Glomerular visceral epithelial cell (primary cell): ENCODE measurements at regions not wholly inside any gene's neighbourhood (a gene's known extent, or its start where the extent isn't known, plus 50 kb on each side); places are given as distances from the start of the nearest gene placed in this dataset.
A peak's percentile ranks its signal among the peaks of the same experiment; 100 is the strongest.

Experiments
- DNase-seq: peaks from one replicate; pipeline ENCODE4 v3.0.0-alpha.2; 2016; ENCODE audit errors: extremely low spot score

DNA sequence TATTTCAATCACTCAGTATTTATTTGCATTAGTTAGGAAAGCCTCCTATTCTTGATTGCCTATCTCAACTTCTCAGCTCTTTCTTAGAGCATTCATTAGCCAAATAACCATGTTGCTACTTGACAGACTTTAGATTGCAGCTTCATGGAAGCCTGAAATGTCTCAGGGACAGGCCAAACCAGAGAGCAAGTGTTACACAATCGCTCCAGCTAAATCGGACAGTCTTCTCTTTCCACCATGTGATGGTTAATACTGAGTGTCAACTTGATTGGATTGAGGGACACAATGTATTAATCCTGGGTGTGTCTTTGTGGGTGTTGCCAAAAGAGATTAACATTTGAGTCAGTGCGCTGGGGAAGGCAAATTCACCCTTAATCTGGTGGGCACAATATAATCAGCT, 106.5 kb upstream of the DRD2 start:
- no peak for DNase-seq

DNA sequence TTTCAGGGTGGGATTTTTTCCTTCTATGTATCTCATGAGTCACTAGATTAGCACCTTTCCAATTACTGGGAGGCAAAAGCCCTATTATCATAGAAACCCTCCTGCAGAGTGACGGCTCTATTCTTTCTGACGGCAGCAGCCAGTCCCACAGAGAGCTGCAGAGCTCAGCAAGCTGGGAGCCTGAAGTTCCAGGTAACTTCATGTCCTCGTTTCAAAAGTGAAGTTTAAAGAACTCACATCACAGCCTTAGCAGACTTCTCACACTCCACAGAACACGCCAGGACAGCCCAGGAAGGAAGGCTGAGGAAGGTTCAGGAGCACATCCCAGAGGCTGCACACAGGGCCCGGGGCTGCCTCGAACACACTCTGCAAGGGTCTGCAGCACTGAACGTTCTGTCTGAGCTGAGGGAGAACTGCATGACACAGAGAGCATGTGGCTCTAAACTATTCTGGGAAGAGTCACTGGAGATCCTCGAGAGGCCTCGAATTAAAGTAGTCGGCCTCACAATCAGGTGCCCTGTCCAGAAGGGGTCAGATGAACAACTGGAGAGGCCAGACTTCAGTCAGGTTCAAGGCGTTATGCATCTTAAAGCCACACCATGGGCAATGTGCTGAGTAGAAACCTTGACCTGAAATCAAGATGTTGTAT, 104.2 kb upstream of the DRD2 start:
- no peak for DNase-seq

DNA sequence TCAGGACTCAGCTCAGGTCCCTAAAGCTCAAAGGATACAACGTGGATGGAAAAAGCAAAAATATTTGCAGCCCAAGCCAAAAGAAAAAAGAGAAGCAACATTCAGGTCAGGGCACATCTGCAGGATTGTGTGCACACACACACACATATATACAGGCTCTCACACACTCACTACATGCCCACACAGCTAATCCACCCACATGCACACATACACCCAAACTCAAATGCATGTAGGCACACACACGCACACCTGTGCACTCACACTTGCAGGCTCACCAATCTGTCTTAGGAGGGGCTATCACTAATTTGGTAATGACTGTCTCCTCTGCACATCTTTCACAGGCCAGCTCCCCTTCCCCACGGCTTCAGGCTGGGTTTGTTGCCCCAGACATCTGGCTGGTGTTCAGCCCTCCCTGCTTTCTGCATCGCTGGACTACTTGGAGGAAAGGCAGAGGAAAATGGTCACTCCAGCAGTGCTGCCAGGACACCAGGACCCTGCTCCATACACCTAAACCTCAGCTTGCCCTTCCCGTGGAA, 103.6 kb upstream of the DRD2 start:
- DNase-seq: no peak

DNA sequence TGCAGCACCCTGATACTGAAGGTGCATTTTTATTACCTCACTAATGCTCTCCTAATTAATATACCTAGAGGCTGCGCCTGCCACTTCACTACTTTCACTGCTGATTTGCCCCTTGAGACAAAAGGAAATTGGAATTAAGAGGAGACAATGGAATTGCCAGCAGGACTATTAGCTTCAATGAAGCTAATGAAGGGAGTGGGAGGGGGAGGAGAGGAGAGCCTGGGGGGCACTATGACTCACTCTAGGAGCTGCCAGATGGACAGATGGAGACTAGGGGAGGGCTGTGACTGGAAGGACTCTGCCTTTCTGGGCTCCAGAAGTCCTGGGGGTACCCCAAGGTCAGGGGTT, 102.8 kb upstream of the DRD2 start:
- no peak for DNase-seq

DNA sequence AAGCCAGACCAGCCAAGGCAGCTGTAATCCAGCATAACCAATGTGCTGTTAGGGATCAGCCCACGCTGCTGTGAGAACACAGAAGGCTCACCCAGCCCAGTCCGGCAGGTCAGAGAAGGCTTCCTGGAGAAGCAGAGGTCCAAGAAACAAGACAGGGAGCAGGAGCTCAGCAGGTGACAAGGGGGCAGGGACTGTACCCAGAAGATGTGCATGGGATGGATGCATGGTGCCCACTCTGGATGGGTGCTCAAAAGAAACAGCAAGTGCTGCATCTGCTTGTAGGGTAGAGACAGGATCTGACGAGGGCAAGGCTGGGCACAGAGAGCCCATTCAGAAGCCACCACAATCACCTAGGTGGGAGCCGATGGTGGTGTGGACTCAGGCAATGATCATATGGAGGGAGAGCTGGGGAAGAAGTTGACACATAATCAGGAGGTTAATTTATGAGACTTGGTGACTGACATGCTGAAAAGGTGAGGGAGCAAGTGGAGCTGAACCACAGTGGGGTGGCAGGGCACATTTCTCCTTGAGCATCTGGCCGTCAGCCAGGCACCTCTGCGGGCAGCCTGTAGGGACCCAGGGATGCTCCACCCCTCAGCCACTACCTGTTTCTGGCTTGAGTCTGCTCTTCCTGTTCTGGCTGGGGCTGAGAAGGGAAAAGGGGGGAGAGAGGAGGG, 102.3 kb upstream of the DRD2 start:
- DNase-seq: peak; percentile 36

DNA sequence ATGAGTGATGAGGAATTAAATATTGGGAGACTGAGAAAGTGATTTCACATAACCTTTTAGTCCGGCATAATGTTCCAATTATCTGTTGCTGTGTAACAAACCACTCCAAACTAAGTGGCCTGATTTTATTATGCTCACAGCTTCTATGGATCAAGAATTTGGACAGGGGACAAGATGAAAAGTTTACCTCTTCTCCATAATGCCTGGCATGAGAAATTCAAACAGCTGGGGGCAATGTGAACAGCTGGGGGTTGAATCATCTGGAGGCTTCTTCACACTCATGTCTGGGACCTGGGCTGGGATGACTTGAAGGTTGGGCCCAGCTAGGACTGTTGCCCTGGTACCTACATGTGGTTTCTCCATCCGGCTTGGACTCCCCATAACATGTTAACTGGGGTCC, 99.4 kb upstream of the DRD2 start:
- no peak for DNase-seq

DNA sequence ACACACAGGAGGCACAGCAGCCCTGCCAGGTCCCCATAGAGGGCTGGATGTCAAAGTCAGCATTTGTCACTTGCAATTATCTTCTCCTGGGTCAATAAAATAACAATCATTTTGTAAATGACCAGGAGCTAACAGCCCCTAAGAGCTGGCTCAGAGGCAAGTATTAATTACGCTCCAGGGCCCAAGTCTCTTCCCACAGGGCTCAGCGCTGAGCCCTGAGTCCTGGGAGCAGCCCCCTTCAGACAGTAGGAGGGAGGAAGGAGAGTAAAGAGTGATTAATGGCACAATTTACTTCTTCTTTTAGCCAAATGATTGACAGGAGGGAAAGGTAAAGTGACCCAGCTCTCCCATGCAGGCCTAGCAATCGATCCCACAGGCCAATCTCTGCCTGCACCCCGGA, 99.0 kb upstream of the DRD2 start:
- DNase-seq: no peak

DNA sequence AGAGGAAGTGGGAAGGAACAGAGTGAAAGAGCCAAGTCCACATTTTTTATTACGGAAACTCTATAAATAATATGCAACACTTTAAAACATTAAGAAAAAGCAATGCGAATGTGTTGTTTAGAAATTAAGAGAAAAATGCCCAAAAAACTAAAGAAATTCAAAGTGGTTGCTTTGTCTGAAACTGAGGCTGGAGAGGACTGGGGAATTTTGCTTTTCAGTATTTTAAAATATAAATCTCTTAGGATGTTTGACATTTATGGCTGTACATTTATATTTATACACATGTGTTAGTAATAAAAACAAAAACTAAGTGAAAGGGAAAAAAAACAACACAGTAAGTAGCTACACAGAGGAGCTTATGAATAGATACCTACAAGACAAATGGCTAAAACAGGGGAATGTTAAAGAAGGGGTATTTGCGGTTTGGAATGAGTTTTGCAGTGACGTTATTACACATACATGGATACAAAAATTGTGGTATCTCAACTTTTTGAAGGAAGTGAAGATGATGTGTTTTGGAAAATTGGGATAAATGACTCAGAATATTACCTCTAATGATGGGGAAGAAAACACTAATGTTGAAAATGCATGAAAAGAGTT, 97.0 kb upstream of the DRD2 start:
- DNase-seq: no peak

DNA sequence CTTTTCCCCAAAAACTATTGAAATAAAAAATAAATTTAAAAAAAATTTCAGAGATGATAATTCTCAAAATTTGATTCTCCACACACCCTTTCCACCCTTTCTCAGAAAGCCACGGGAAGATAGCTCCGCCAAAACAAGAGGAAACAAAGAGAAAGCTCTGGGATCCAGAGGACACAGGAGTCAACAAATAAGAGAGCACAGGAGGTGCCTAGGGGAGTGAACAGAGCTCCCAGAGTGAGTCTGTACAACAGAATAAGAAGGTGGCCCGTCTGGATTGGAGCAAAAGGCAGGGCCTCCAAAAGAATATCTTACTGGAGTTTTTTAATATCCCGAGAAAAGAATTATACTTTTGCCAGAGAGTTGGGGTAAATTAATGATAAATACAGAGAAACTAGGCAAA, 96.3 kb upstream of the DRD2 start:
- DNase-seq: no peak

DNA sequence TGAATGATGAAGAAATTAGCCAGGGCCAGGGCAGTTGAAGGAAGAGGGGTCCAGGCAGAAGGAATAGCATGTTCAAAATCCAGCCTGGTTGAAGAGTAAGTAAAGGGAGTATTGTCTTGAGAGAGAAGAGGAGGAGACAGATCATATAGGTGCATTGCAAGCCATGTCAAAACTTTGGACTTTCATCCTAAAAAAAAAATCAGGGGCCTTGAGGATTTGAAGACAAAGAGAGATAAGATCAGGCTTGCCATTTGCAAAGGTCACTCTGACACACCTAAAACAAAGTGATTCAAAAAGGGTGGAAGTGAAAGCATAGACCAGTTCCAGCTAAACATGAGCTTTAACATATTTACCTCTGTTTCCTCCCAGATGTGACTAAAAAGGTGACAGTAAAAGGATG, 95.7 kb upstream of the DRD2 start:
- DNase-seq: no peak

DNA sequence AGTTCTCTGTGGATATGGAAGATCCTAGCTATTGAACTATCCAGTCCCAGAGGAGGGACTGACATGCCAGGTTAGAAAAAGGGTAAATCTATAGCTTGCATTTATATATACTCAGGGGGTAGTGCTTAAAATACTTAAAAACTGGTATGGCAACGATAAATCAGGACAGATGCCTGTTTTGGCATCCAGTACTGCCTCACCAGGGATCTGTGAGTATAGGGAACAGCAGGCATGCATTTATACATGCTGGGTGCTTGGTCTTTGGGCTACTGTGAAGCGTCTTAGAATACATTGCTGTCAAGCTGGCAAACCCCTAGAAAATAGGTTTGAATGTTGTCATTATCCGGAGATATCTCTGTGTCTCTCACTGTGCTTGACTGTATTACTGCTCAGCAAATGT, 94.2 kb upstream of the DRD2 start:
- no peak for DNase-seq

DNA sequence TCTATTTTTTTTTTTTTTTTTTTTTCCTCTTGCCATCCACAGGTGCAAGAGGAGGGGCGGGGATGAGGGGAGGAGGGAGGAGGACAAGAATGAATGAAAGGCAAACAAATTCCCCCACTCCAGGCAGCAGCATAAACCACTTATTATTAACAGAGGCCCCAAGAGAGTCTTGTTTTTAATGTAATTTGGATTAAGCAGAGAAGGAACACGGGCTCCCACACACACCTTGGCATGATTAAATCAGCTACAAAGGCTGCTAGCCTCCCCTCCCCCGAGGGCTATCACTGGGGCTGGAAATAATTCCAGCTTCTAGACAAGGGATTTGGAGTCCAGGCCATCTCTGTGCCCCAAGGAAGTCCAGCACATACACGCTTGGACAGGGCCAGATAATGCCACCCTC, 93.4 kb upstream of the DRD2 start:
- no peak for DNase-seq

DNA sequence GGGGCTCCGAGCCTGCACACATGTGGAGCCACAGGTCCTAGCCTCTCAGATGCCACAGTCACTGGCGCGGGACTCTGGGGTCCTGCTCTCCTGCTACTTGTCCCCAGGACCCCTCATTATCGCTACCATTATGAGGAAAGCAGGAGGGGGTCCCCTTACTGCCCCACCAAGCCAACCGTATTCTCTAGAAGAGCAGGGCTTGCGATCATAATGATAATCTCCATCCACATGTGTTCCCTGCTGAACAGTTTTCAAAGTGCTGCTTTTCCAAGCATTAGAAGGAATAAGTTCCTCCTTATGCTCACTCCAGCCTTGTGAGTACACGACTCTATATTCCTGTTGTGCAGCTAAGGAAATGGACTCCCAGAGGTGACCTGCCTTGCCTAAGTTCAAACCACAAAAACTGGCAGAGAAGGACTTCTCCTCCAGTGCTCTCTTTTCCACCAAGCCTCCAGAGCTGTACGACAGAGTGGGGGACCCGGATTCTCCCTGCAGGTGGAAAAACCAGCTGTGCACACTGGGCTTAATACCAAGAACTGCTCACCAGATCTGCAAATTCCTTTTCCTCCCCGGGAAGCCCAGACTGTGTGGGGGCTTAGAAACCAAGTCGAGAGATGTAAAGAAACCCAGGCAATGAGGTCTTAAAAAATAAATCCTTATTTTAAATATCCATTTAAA, 92.8 kb upstream of the DRD2 start:
- no peak for DNase-seq

DNA sequence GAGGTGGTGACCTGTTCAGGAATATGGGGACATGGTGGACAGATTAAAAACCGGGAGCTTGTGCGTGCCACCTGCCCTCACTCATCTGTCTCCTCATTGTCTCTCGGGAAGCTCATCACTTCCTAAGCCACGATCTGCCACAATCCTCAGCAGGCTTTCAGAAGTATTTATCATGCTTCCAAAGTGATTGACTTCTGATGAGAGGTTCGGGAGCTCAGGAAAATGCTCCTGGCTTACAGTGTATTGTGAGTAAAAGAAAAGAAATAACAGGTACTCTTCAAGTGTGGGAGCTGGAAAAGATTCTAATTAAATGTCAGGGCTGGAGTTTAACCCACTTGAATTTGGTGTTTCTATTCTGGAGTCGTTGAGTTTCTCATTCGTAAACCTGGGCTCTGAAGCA, 91.9 kb upstream of the DRD2 start:
- DNase-seq: no peak

DNA sequence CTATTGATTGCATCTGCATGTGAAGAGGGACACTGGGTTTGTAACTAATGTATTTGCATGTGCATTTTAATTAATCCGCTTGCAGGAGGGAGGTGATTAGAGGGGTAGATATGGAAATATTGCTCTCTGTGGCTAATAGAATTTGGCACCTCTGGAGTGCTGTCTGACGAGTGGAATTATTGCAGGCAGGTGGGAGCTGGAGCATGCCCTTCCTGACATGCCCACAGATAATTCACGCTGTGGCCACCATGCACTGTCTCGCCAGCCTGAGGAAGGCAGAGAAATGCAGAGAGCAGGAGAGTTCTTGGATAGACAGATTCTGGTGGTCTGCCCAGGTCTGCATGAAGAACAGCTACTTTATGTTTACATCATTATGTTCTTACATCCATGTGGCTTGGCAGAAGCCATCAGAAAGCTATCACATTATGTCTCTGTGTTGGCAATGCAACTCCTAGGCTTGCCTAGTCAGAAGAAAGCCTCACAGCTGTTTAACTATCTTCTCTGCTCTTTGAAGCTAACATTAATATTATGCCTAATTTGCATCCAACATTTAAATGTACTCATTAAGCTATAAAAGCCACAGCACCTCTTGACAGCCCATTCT, 89.4 kb upstream of the DRD2 start:
- DNase-seq: no peak

DNA sequence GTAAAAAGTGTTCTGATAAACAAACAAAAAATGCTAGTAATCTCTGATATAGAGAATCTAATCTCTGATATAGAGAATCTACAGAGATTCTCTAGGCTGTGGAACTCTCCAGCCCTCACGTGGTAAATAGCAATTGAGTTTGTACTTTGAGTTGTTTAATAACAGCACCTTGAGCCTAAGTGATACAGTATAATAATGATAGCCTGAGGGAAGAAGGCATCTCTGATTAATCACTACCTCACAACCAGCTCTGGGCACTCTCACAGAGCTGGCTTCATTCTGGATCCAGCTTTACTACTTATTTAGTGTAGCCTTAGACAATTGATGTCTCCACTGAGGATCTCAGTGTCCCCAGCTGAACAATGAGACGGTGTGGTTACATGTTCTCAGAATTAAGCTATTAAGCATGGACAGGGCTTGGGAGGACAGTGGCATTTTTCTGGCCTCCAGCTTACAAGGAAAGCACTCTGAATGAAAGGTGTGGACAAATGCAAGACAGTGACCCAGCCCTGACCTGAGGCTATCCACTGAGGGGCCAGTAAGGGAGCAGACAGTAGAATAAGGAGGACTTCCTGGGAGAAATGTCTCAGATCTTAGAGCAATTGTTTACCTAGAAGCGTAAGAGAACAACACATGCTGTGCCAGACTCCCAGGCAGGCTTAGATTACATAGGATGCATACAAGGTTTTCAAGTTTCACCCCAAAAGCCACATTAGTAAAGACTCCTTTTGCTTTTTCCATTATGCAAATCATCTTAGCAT, 88.7 kb upstream of the DRD2 start:
- no peak for DNase-seq

DNA sequence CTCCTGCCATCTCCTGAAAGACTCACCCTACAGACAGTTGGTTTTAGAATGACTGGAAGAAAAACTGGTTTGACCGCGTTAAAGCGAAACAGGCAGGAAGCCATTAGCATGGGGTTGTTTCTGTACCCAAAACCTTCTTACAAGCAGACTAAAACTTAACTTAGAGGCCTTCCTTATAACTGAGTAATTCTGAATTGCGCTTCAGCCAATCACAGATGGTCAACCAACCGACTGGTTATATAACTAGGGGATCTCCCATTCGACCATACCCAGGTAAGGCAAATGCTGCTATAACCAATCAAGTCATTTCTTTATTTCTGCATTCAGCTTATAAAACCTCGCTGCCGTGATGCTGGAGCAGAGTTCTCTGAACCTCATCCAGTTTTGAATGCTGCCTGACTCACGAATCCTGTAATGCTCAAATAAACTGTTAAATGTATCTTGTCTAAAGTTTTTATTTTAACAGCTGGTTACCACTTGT, 87.8 kb upstream of the DRD2 start:
- DNase-seq: no peak

DNA sequence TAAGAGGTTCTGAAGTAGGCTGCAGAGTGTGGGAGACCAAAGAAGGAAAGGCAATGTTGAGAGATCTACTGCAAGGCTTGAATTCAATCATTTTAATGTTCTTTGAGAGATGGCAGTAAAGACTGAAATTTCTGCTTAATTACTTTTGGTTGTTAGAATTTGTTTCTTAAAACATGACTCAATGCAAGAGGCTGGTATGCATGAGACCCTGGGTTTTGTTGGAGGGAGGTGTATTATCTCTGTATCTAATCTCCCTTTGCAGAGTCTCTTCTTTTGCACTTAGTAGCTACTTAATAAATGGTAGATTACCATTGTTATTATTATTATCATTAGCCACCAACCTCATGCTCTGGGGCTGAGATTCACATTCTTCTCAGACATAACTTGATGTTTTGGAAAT, 87.4 kb upstream of the DRD2 start:
- DNase-seq: no peak

DNA sequence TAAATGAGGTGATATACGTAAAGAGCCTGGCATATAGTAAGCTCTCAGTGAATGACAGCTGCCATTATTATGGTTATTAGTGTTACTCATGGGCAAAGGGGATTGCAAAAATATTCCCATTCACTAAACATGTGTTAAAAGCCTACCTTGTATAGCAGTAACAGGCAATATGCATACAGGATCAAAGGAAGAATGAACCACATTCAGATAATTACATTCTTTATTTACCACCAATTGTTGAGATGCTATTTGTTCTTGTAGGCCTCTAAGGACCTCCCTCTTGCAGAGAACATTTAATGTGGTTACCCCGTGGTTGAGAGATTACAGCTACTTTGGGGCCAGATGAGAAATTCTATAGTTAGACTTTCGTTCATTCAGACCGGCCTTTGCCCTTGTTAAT, 82.7 kb upstream of the DRD2 start:
- no peak for DNase-seq

DNA sequence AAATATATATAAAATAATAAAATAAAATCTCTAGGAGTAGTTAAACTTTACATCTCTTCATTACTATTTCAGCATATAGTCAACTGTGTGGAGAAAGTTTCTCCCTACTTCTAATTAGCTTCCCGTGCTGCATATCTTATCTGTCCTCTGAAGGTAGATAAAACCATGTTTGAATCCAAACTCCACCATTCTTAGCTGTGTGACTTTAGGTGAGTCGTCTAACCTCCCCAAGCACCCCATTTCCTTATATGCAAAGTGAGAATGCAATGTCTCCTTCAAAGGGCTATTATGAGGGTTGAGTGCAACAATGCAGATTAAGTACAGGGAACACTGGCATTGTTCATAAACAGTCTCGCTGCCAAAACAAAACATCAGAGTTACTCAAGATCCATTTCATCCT, 80.8 kb upstream of the DRD2 start:
- no peak for DNase-seq

DNA sequence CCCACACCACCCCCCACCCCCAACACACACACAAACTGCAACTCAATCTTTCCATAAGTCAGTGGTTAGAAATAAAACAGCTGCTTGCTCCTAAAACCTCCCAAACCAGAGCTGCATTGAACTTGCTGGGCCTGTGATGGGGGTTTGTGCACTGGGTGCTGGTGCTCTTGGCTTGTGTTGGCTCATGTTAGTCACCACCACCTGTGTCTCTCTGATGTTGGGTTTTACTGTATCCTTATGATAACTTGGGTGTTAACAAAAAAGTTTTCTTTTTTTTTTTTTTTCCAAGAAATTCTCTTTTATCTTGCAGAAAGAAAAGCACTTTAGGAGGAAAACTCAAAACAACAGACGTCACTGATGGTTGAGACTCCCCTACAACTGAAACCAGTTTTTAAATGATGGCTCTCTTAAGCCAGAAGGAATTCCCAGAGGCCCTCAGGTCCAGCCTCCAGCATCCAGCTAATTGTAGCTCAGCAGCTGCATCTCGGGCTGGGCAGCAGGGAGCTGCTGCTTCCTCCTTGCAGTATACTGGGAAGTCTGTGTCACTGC, 79.9 kb upstream of the DRD2 start:
- DNase-seq: no peak
